Hepatocyte (in vitro differentiated cells): ENCODE measurements at regions not wholly inside any gene's neighbourhood (a gene's known extent, or its start where the extent isn't known, plus 50 kb on each side); places are given as distances from the start of the nearest gene placed in this dataset.

ENCODE experiments used
- EZH2 ChIP-seq: fragments of 200-600 bp; sonication (generic); IDR thresholded peaks from 2 replicates; pipeline ENCODE4 v1.6.1; 2016; ENCODE audit warnings: antibody characterized with exemption, mild to moderate bottlenecking, borderline replicate concordance
- TF ChIP-seq, protein P1 (sequence below): fragments of 200-600 bp; sonication (generic); IDR thresholded peaks from 2 replicates; pipeline ENCODE4 v1.5.1; 2016; ENCODE audit warnings: antibody characterized with exemption, mild to moderate bottlenecking; ENCODE audit not compliant: poor library complexity

DNA sequence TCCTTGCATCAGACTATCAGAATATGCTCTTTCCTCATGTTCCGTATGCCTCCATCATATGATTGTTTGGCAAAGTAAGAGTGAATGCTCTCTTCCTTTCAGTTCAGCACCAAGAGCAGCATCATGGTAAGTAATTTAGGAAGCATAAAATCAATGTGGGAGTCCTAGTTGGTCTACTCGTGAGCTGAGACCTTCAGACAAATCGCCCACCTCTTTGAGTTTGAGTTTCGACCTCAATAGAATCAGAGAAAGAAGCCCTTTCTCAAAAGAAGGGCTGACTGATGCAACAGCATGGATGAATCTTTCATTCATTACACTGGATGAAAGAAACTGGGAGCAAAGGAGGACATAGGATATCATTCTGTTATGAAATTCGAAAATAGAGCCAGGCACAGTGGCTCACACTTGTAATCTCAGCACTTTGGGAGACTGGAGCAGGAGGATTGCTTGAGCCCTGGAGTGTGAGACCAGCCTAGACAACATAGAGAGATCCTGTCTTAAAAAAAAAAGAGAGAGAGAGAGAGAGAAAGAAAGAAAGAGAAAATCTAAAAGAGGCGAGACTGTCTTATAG is 112.5 kb downstream of the ZC3H11B start:
- TF ChIP-seq EZH2, result no peak
- TF ChIP-seq, protein P1, sequence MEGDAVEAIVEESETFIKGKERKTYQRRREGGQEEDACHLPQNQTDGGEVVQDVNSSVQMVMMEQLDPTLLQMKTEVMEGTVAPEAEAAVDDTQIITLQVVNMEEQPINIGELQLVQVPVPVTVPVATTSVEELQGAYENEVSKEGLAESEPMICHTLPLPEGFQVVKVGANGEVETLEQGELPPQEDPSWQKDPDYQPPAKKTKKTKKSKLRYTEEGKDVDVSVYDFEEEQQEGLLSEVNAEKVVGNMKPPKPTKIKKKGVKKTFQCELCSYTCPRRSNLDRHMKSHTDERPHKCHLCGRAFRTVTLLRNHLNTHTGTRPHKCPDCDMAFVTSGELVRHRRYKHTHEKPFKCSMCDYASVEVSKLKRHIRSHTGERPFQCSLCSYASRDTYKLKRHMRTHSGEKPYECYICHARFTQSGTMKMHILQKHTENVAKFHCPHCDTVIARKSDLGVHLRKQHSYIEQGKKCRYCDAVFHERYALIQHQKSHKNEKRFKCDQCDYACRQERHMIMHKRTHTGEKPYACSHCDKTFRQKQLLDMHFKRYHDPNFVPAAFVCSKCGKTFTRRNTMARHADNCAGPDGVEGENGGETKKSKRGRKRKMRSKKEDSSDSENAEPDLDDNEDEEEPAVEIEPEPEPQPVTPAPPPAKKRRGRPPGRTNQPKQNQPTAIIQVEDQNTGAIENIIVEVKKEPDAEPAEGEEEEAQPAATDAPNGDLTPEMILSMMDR, result no peak
